Cardiac muscle cell (in vitro differentiated cells and primary cell): ENCODE measurements at regions not wholly inside any gene's neighbourhood (a gene's known extent, or its start where the extent isn't known, plus 50 kb on each side); places are given as distances from the start of the nearest gene placed in this dataset.

Experiments
- DNase-seq, 2 donors: peaks; one replicate each; pipeline versions ENCODE4 v3.0.0 to v3.0.0-alpha.2; 2010 to 2017; ENCODE audit warnings: low read depth in 1 of 2, low spot score in 1 of 2
- H3K27ac ChIP-seq: fragments of 200-600 bp; sonication (generic); 2 replicates; pipeline ENCODE4 v1.5.1; 2016
- H3K27me3 ChIP-seq: fragments of 200-600 bp; sonication (generic); 2 replicates; pipeline ENCODE4 v1.6.0; 2016; ENCODE audit warnings: control low read depth
- H3K36me3 ChIP-seq: fragments of 200-600 bp; sonication (generic); 2 replicates; pipeline ENCODE4 v1.5.1; 2016; ENCODE audit warnings: control low read depth
- H3K4me1 ChIP-seq: fragments of 200-600 bp; sonication (generic); 2 replicates; pipeline ENCODE4 v1.8.1; 2017; ENCODE audit warnings: low read depth, mild to moderate bottlenecking, mixed run types
- H3K4me3 ChIP-seq: fragments of 200-600 bp; sonication (generic); 2 replicates; pipeline ENCODE4 v1.5.1; 2016; ENCODE audit warnings: mild to moderate bottlenecking
- H3K9me3 ChIP-seq: fragments of 200-600 bp; sonication (generic); 2 replicates; pipeline ENCODE4 v1.5.1; 2017; ENCODE audit warnings: low read depth, mild to moderate bottlenecking, control low read depth
- CTCF ChIP-seq: IDR thresholded peaks from 2 replicates; pipeline ENCODE4 v1.5.1; 2012; ENCODE audit warnings: low read depth, mild to moderate bottlenecking, low read length

- Histone ChIP-seq H3K36me3 (no peaks in the 10 kb centered on the region), H3K27me3 (no peaks in the 10 kb centered on the region), H3K9me3 (no peaks in the 10 kb centered on the region), H3K27ac (no peak overlapping the region), H3K4me3 (no peak overlapping the region), H3K4me1 (peaks cover 10% of the 10 kb centered on the region)
- no peak for DNase-seq
- no peak for TF ChIP-seq CTCF
These were observed 499.1 kb downstream of the LIG4 start for GRCh38 chr13:107716241-107716640.

GRCh38 chr13:107715496-107715895, 499.8 kb downstream of the LIG4 start:
- Histone ChIP-seq H3K27ac (no peak overlapping the region), H3K9me3 (no peaks in the 10 kb centered on the region), H3K4me3 (no peak overlapping the region), H3K4me1 (peaks cover 10% of the 10 kb centered on the region), H3K36me3 (no peaks in the 10 kb centered on the region), H3K27me3 (no peaks in the 10 kb centered on the region)
- DNase-seq, result no peak
- TF ChIP-seq CTCF, result no peak

- H3K4me3 ChIP-seq, result no peak overlapping the region
- DNase-seq, result no peak
- no peaks in the 10 kb centered on the region for H3K9me3 ChIP-seq
- peaks cover 10% of the 10 kb centered on the region for H3K4me1 ChIP-seq
- H3K36me3 ChIP-seq, result no peaks in the 10 kb centered on the region
- H3K27me3 ChIP-seq, result no peaks in the 10 kb centered on the region
- H3K27ac ChIP-seq, result no peak overlapping the region
- no peak for TF ChIP-seq CTCF
These were observed 502.0 kb downstream of the LIG4 start for GRCh38 chr13:107713314-107713713.

- Histone ChIP-seq H3K9me3 (no peaks in the 10 kb centered on the region), H3K27ac (no peak overlapping the region), H3K4me3 (no peak overlapping the region), H3K27me3 (no peaks in the 10 kb centered on the region), H3K36me3 (no peaks in the 10 kb centered on the region), H3K4me1 (peaks cover 10% of the 10 kb centered on the region)
- DNase-seq, result no peak
- no peak for TF ChIP-seq CTCF
These were observed 503.0 kb downstream of the LIG4 start for GRCh38 chr13:107712145-107712860.

GRCh38 chr13:107690181-107690580, 525.2 kb downstream of the LIG4 start:
- Histone ChIP-seq H3K36me3 (no peaks in the 10 kb centered on the region), H3K4me1 (no peaks in the 10 kb centered on the region), H3K27me3 (no peaks in the 10 kb centered on the region), H3K27ac (no peak overlapping the region), H3K4me3 (no peak overlapping the region), H3K9me3 (no peaks in the 10 kb centered on the region)
- DNase-seq, result no peak
- no peak for TF ChIP-seq CTCF

- H3K4me3 ChIP-seq, result no peak overlapping the region
- TF ChIP-seq CTCF, result no peak
- no peaks in the 10 kb centered on the region for H3K9me3 ChIP-seq
- no peaks in the 10 kb centered on the region for H3K36me3 ChIP-seq
- H3K4me1 ChIP-seq, result peaks cover 5% of the 10 kb centered on the region
- no peak overlapping the region for H3K27ac ChIP-seq
- DNase-seq, result no peak
- no peaks in the 10 kb centered on the region for H3K27me3 ChIP-seq
These were observed 529.5 kb downstream of the LIG4 start for GRCh38 chr13:107685876-107686275.
